DOHH2 (cell line): ENCODE measurements at regions not wholly inside any gene's neighbourhood (a gene's known extent, or its start where the extent isn't known, plus 50 kb on each side); places are given as distances from the start of the nearest gene placed in this dataset.

Source experiments
- H3F3A ChIP-seq: fragments of 200-600 bp; sonication (generic), shearing (Covaris generic); 2 replicates; pipeline ENCODE4 v1.6.0; 2016; ENCODE audit warnings: antibody characterized with exemption, mild to moderate bottlenecking; ENCODE audit not compliant: control insufficient read depth, insufficient read depth
- H3K27ac ChIP-seq: fragments of 200-600 bp; sonication (generic); 2 replicates; pipeline ENCODE4 v1.5.1; 2014; ENCODE audit warnings: low read depth, mild to moderate bottlenecking, low read length, moderate library complexity
- H3K27me3 ChIP-seq: fragments of 200-600 bp; sonication (generic); 2 replicates; pipeline ENCODE4 v1.6.1; 2014; ENCODE audit warnings: mild to moderate bottlenecking, low read length, mixed read lengths; ENCODE audit not compliant: control insufficient read depth
- H3K36me3 ChIP-seq: fragments of 200-600 bp; sonication (generic); 2 replicates; pipeline ENCODE4 v1.6.1; 2014; ENCODE audit warnings: mild to moderate bottlenecking, low read length, moderate library complexity, mixed read lengths; ENCODE audit not compliant: control insufficient read depth
- H3K4me1 ChIP-seq: fragments of 200-600 bp; sonication (generic); 2 replicates; pipeline ENCODE4 v1.6.1; 2014; ENCODE audit warnings: mild to moderate bottlenecking, low read length, mixed read lengths; ENCODE audit not compliant: control insufficient read depth
- H3K4me2 ChIP-seq: fragments of 200-600 bp; sonication (generic); 2 replicates; pipeline ENCODE4 v1.6.0; 2014; ENCODE audit warnings: mild to moderate bottlenecking, low read length, moderate library complexity
- H3K4me3 ChIP-seq: fragments of 200-600 bp; sonication (generic); 2 replicates; pipeline ENCODE4 v1.5.1; 2014; ENCODE audit warnings: mild to moderate bottlenecking, low read length, mixed read lengths
- H3K79me2 ChIP-seq: fragments of 200-600 bp; sonication (generic); 2 replicates; pipeline ENCODE4 v1.6.1; 2014; ENCODE audit warnings: mild to moderate bottlenecking, low read length, mixed read lengths; ENCODE audit not compliant: control insufficient read depth
- H3K9me2 ChIP-seq: fragments of 200-600 bp; sonication (generic); replicated peaks from 2 replicates; pipeline ENCODE4 v1.6.1; 2014; ENCODE audit warnings: mild to moderate bottlenecking, low read length, mixed read lengths; ENCODE audit not compliant: control insufficient read depth
- H3K9me3 ChIP-seq: fragments of 200-600 bp; sonication (generic); 2 replicates; pipeline ENCODE4 v1.6.1; 2014; ENCODE audit warnings: antibody characterized with exemption, low read length, mixed read lengths; ENCODE audit not compliant: control insufficient read depth, insufficient read depth
- H4K20me1 ChIP-seq: fragments of 200-600 bp; sonication (generic); 2 replicates; pipeline ENCODE4 v1.6.0; 2014; ENCODE audit warnings: low read depth, mild to moderate bottlenecking, antibody characterized with exemption, low read length, moderate library complexity; ENCODE audit not compliant: control insufficient read depth, insufficient read depth
- CTCF ChIP-seq: fragments of 200-600 bp; sonication (generic); IDR thresholded peaks from one replicate; pipeline ENCODE4 v1.5.1; 2014; ENCODE audit warnings: antibody characterized with exemption, mild to moderate bottlenecking, low read depth, low read length; ENCODE audit not compliant: poor library complexity, severe bottlenecking
- EZH2phosphoT487 ChIP-seq: fragments of 200-600 bp; sonication (generic); IDR thresholded peaks from 2 replicates; pipeline ENCODE4 v1.6.1; 2017; ENCODE audit warnings: borderline replicate concordance, mild to moderate bottlenecking, antibody characterized with exemption, low read length, moderate library complexity, mixed read lengths

- no peaks in the 10 kb centered on the region for H3F3A ChIP-seq
- no peaks in the 10 kb centered on the region for H3K9me3 ChIP-seq
- TF ChIP-seq CTCF (no peak), EZH2phosphoT487 (no peak)
- H3K4me1 ChIP-seq: no peaks in the 10 kb centered on the region
- H3K9me2 ChIP-seq: no peaks in the 10 kb centered on the region
- H3K27me3 ChIP-seq: no peaks in the 10 kb centered on the region
- no peak overlapping the region for H3K27ac ChIP-seq
- no peaks in the 10 kb centered on the region for H4K20me1 ChIP-seq
- H3K4me2 ChIP-seq: no peak overlapping the region
- H3K4me3 ChIP-seq: no peak overlapping the region
- no peaks in the 10 kb centered on the region for H3K36me3 ChIP-seq
- H3K79me2 ChIP-seq: no peaks in the 10 kb centered on the region
Measured at GRCh38 chr13:21868823-21869222, 197.9 kb downstream of the FGF9 start.

GRCh38 chr13:21871382-21871781 is 200.5 kb downstream of the FGF9 start:
- no peaks in the 10 kb centered on the region for H3K9me2 ChIP-seq
- TF ChIP-seq CTCF: no peak
- TF ChIP-seq EZH2phosphoT487: no peak
- no peaks in the 10 kb centered on the region for H3K79me2 ChIP-seq
- no peaks in the 10 kb centered on the region for H3K4me1 ChIP-seq
- H3K4me3 ChIP-seq: no peak overlapping the region
- no peaks in the 10 kb centered on the region for H3F3A ChIP-seq
- H3K4me2 ChIP-seq: no peak overlapping the region
- no peaks in the 10 kb centered on the region for H3K9me3 ChIP-seq
- no peaks in the 10 kb centered on the region for H3K36me3 ChIP-seq
- H3K27me3 ChIP-seq: no peaks in the 10 kb centered on the region
- no peak overlapping the region for H3K27ac ChIP-seq
- H4K20me1 ChIP-seq: no peaks in the 10 kb centered on the region

- H3K9me3 ChIP-seq: no peaks in the 10 kb centered on the region
- no peak overlapping the region for H3K4me3 ChIP-seq
- H3F3A ChIP-seq: no peaks in the 10 kb centered on the region
- H3K27ac ChIP-seq: no peak overlapping the region
- no peaks in the 10 kb centered on the region for H4K20me1 ChIP-seq
- no peak for TF ChIP-seq EZH2phosphoT487
- no peak for TF ChIP-seq CTCF
- H3K4me2 ChIP-seq: no peak overlapping the region
- no peaks in the 10 kb centered on the region for H3K79me2 ChIP-seq
- no peaks in the 10 kb centered on the region for H3K9me2 ChIP-seq
- H3K36me3 ChIP-seq: no peaks in the 10 kb centered on the region
- no peaks in the 10 kb centered on the region for H3K4me1 ChIP-seq
- H3K27me3 ChIP-seq: no peaks in the 10 kb centered on the region
Measured at GRCh38 chr13:21871919-21872318, 201.0 kb downstream of the FGF9 start.

- H3K4me3 ChIP-seq: no peak overlapping the region
- no peaks in the 10 kb centered on the region for H3K36me3 ChIP-seq
- no peaks in the 10 kb centered on the region for H3K27me3 ChIP-seq
- no peaks in the 10 kb centered on the region for H3K79me2 ChIP-seq
- no peaks in the 10 kb centered on the region for H3K9me3 ChIP-seq
- no peaks in the 10 kb centered on the region for H3K9me2 ChIP-seq
- H3F3A ChIP-seq: no peaks in the 10 kb centered on the region
- H3K4me2 ChIP-seq: no peak overlapping the region
- TF ChIP-seq CTCF (no peak), EZH2phosphoT487 (no peak)
- no peaks in the 10 kb centered on the region for H4K20me1 ChIP-seq
- no peak overlapping the region for H3K27ac ChIP-seq
- no peaks in the 10 kb centered on the region for H3K4me1 ChIP-seq
Measured at GRCh38 chr13:21872795-21873194, 201.9 kb downstream of the FGF9 start.
